ENCODE measurements at regions not wholly inside any gene's neighbourhood (a gene's known extent, or its start where the extent isn't known, plus 50 kb on each side); places are given as distances from the start of the nearest gene placed in this dataset.

DNA sequence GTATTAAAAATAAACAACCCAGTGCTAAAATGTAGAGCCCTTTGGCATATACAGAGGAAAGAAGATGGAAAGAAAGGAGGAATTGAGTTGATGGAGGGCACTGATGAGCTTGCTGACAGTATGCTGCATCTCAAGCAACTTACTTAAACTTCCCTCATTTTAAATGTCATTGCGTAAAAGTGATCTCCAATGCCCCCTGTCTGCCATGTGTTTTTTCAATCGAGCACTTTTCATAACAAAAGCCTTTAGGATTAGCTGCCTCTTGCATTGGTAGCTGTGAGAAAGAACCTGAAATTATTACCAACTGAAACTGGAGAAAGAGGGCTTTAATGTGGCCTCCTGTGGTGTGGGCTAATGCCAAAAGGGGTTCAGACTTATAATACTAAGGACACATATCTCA lies 541.6 kb downstream of the SUCLA2 start:
- TF ChIP-seq NFIC (IDR thresholded peaks at IDR 0.05; ENCODE audit: low read length), result no peak
- TF ChIP-seq, protein P1, sequence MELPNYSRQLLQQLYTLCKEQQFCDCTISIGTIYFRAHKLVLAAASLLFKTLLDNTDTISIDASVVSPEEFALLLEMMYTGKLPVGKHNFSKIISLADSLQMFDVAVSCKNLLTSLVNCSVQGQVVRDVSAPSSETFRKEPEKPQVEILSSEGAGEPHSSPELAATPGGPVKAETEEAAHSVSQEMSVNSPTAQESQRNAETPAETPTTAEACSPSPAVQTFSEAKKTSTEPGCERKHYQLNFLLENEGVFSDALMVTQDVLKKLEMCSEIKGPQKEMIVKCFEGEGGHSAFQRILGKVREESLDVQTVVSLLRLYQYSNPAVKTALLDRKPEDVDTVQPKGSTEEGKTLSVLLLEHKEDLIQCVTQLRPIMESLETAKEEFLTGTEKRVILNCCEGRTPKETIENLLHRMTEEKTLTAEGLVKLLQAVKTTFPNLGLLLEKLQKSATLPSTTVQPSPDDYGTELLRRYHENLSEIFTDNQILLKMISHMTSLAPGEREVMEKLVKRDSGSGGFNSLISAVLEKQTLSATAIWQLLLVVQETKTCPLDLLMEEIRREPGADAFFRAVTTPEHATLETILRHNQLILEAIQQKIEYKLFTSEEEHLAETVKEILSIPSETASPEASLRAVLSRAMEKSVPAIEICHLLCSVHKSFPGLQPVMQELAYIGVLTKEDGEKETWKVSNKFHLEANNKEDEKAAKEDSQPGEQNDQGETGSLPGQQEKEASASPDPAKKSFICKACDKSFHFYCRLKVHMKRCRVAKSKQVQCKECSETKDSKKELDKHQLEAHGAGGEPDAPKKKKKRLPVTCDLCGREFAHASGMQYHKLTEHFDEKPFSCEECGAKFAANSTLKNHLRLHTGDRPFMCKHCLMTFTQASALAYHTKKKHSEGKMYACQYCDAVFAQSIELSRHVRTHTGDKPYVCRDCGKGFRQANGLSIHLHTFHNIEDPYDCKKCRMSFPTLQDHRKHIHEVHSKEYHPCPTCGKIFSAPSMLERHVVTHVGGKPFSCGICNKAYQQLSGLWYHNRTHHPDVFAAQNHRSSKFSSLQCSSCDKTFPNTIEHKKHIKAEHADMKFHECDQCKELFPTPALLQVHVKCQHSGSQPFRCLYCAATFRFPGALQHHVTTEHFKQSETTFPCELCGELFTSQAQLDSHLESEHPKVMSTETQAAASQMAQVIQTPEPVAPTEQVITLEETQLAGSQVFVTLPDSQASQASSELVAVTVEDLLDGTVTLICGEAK (IDR thresholded peaks at IDR 0.05), result no peak
- TF ChIP-seq, protein P1 (CRISPR knock-in tag; IDR thresholded peaks at IDR 0.05), result no peak
- TF ChIP-seq, protein P2, sequence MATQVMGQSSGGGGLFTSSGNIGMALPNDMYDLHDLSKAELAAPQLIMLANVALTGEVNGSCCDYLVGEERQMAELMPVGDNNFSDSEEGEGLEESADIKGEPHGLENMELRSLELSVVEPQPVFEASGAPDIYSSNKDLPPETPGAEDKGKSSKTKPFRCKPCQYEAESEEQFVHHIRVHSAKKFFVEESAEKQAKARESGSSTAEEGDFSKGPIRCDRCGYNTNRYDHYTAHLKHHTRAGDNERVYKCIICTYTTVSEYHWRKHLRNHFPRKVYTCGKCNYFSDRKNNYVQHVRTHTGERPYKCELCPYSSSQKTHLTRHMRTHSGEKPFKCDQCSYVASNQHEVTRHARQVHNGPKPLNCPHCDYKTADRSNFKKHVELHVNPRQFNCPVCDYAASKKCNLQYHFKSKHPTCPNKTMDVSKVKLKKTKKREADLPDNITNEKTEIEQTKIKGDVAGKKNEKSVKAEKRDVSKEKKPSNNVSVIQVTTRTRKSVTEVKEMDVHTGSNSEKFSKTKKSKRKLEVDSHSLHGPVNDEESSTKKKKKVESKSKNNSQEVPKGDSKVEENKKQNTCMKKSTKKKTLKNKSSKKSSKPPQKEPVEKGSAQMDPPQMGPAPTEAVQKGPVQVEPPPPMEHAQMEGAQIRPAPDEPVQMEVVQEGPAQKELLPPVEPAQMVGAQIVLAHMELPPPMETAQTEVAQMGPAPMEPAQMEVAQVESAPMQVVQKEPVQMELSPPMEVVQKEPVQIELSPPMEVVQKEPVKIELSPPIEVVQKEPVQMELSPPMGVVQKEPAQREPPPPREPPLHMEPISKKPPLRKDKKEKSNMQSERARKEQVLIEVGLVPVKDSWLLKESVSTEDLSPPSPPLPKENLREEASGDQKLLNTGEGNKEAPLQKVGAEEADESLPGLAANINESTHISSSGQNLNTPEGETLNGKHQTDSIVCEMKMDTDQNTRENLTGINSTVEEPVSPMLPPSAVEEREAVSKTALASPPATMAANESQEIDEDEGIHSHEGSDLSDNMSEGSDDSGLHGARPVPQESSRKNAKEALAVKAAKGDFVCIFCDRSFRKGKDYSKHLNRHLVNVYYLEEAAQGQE (IDR thresholded peaks at IDR 0.05; ENCODE audit: borderline replicate concordance in 1 of 2, low read depth in 1 of 2, low read length in 2 of 2), result no peak
- TF ChIP-seq RFX5 (IDR thresholded peaks at IDR 0.05; ENCODE audit: low read depth, low read length), result no peak
- TF ChIP-seq ZNF33A (CRISPR knock-in tag; IDR thresholded peaks at IDR 0.05; ENCODE audit: borderline replicate concordance), result no peak
- TF ChIP-seq, protein P3, sequence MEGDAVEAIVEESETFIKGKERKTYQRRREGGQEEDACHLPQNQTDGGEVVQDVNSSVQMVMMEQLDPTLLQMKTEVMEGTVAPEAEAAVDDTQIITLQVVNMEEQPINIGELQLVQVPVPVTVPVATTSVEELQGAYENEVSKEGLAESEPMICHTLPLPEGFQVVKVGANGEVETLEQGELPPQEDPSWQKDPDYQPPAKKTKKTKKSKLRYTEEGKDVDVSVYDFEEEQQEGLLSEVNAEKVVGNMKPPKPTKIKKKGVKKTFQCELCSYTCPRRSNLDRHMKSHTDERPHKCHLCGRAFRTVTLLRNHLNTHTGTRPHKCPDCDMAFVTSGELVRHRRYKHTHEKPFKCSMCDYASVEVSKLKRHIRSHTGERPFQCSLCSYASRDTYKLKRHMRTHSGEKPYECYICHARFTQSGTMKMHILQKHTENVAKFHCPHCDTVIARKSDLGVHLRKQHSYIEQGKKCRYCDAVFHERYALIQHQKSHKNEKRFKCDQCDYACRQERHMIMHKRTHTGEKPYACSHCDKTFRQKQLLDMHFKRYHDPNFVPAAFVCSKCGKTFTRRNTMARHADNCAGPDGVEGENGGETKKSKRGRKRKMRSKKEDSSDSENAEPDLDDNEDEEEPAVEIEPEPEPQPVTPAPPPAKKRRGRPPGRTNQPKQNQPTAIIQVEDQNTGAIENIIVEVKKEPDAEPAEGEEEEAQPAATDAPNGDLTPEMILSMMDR (CRISPR knock-in tag; IDR thresholded peaks at IDR 0.05), result no peak
- TF ChIP-seq, protein P4, sequence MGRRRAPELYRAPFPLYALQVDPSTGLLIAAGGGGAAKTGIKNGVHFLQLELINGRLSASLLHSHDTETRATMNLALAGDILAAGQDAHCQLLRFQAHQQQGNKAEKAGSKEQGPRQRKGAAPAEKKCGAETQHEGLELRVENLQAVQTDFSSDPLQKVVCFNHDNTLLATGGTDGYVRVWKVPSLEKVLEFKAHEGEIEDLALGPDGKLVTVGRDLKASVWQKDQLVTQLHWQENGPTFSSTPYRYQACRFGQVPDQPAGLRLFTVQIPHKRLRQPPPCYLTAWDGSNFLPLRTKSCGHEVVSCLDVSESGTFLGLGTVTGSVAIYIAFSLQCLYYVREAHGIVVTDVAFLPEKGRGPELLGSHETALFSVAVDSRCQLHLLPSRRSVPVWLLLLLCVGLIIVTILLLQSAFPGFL (CRISPR knock-in tag; IDR thresholded peaks at IDR 0.05), result no peak

Measured in HepG2 (cell line).